HCT116 (cell line): ENCODE measurements at regions not wholly inside any gene's neighbourhood (a gene's known extent, or its start where the extent isn't known, plus 50 kb on each side); places are given as distances from the start of the nearest gene placed in this dataset.

ENCODE experiments used
- CEBPB ChIP-seq: IDR thresholded peaks from 2 replicates; pipeline ENCODE4 v1.6.1; 2012; ENCODE audit warnings: low read depth
- ELF1 ChIP-seq: IDR thresholded peaks from 2 replicates; pipeline ENCODE4 v1.6.1; 2012; ENCODE audit warnings: low read depth, borderline replicate concordance
- JUND ChIP-seq: IDR thresholded peaks from 2 replicates; pipeline ENCODE4 v1.6.1; 2012
- POLR2A ChIP-seq: IDR thresholded peaks from 2 replicates; pipeline ENCODE4 v1.7.0; 2011; ENCODE audit warnings: borderline replicate concordance; ENCODE audit not compliant: insufficient read depth, insufficient read length; ENCODE audit errors: extremely low read depth
- POLR2AphosphoS5 ChIP-seq: IDR thresholded peaks from 2 replicates; pipeline ENCODE4 v1.6.1; 2011; ENCODE audit warnings: mild to moderate bottlenecking, low read depth, low read length, moderate library complexity
- TCF7L2 ChIP-seq: IDR thresholded peaks from 2 replicates; pipeline ENCODE4 v1.7.0; 2011; ENCODE audit warnings: borderline replicate concordance, inconsistent platforms; ENCODE audit not compliant: insufficient read depth, insufficient read length; ENCODE audit errors: extremely low read depth
- TF ChIP-seq, protein P1 (sequence below), 3 experiments: fragments of 200-600 bp in 1 of 3; sonication (generic) in 1 of 3; IDR thresholded peaks in 2 of 3; conservative IDR thresholded peaks in 1 of 3; 2 replicates each; pipeline ENCODE4 v1.5.1; 2012 to 2017; ENCODE audit warnings: low read depth in 2 of 3, low read length in 2 of 3, antibody characterized with exemption in 1 of 3, borderline replicate concordance in 1 of 3, control low read depth in 1 of 3, mild to moderate bottlenecking in 1 of 3, mixed read lengths in 1 of 3, mixed run types in 1 of 3, moderate library complexity in 1 of 3; ENCODE audit not compliant: insufficient read depth in 1 of 3

DNA sequence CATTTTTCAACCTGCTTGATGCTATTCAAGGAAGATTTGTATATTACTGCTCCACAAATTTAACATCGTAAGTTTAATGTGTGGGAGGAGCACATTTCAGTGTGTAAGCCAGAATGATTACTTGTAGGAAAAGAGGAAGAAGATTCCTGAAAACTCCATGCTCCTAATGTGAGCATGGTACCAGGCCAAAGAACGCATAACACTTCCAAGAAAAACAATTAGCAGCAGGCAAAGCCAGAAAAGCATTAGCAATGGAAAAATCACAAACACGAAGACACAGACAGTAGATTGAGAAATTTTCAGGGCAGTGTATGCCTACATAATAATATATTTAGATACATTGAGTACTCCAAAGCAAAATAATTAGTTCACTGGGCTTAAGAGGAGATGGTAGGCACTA lies 96.6 kb upstream of the CBLB start:
- TF ChIP-seq TCF7L2: no peak
- no peak for TF ChIP-seq POLR2AphosphoS5
- TF ChIP-seq POLR2A: no peak
- no peak for TF ChIP-seq CEBPB
- TF ChIP-seq, protein P1, sequence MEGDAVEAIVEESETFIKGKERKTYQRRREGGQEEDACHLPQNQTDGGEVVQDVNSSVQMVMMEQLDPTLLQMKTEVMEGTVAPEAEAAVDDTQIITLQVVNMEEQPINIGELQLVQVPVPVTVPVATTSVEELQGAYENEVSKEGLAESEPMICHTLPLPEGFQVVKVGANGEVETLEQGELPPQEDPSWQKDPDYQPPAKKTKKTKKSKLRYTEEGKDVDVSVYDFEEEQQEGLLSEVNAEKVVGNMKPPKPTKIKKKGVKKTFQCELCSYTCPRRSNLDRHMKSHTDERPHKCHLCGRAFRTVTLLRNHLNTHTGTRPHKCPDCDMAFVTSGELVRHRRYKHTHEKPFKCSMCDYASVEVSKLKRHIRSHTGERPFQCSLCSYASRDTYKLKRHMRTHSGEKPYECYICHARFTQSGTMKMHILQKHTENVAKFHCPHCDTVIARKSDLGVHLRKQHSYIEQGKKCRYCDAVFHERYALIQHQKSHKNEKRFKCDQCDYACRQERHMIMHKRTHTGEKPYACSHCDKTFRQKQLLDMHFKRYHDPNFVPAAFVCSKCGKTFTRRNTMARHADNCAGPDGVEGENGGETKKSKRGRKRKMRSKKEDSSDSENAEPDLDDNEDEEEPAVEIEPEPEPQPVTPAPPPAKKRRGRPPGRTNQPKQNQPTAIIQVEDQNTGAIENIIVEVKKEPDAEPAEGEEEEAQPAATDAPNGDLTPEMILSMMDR (IDR thresholded peaks at IDR 0.05 in 2 of 3, conservative IDR thresholded peaks at IDR 0.05 in 1 of 3; ENCODE audit: borderline replicate concordance in 1 of 3, insufficient read depth in 1 of 3, low read depth in 2 of 3, low read length in 2 of 3): no peak
- no peak for TF ChIP-seq JUND
- no peak for TF ChIP-seq ELF1
